Transverse colon (tissue), 4 donors: ENCODE measurements at regions not wholly inside any gene's neighbourhood (a gene's known extent, or its start where the extent isn't known, plus 50 kb on each side); places are given as distances from the start of the nearest gene placed in this dataset.

Experiments
- EP300 ChIP-seq: sonication (generic); formaldehyde crosslinking; IDR thresholded peaks from one replicate; pipeline ENCODE4 v1.6.1; 2017; ENCODE audit warnings: antibody characterized with exemption, low read depth
- POLR2A ChIP-seq: fragments of 450-650 bp; IDR thresholded peaks from one replicate; pipeline ENCODE4 v1.6.1; 2016; ENCODE audit warnings: antibody characterized with exemption, mild to moderate bottlenecking, moderate library complexity
- POLR2AphosphoS5 ChIP-seq, 3 donors: sonication (generic); formaldehyde crosslinking; IDR thresholded peaks; one replicate each; pipeline ENCODE4 v1.6.1; 2016; ENCODE audit warnings: antibody characterized with exemption in 3 of 3
- TF ChIP-seq, protein P1 (sequence below), 5 experiments: fragments of 200-600 bp in 3 of 5; fragments of 450-650 bp in 2 of 5; sonication (generic) in 3 of 5; IDR thresholded peaks; 1 replicate in 2 of 5; 2 replicates in 3 of 5; pipeline ENCODE4 v1.5.1; 2016 to 2017; ENCODE audit warnings: antibody characterized with exemption in 5 of 5, inconsistent platforms in 3 of 5, mild to moderate bottlenecking in 2 of 5, moderate library complexity in 1 of 5

DNA sequence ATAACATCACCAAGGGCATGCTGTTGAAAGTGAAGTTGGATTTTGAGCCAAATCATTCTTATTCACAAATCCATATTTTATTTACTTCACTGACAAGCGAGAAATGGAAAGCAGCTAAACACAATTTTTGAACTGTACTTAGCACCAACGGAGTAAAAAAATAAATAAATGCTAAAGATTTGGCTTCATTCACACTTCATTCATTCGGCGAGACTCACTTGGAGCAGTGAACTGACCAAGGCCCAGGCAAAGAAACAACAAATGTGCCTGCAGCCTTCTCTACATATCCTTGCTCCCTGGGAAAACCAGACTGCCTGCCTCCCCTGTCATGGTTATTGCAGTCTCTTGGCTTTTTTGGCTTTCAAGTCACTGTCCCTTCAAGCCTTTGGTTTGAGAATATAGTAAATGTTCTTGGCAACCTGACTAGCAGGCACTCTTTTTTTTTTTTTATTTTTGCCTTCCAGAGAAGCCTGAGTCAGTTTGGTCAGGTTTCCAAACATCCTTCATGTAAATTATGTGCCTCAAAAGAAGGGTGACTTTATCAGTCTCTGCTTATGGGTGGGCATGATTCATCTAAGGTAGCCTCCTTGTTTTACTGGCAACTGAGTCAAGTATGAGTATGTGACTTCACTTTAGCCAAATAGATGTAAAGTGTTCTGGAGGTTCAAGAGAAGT is 177.6 kb upstream of the MEOX2 start:
- TF ChIP-seq EP300 (no peak), POLR2A (no peak), POLR2AphosphoS5 (IDR thresholded peaks at IDR 0.05) (no peak)
- TF ChIP-seq, protein P1, sequence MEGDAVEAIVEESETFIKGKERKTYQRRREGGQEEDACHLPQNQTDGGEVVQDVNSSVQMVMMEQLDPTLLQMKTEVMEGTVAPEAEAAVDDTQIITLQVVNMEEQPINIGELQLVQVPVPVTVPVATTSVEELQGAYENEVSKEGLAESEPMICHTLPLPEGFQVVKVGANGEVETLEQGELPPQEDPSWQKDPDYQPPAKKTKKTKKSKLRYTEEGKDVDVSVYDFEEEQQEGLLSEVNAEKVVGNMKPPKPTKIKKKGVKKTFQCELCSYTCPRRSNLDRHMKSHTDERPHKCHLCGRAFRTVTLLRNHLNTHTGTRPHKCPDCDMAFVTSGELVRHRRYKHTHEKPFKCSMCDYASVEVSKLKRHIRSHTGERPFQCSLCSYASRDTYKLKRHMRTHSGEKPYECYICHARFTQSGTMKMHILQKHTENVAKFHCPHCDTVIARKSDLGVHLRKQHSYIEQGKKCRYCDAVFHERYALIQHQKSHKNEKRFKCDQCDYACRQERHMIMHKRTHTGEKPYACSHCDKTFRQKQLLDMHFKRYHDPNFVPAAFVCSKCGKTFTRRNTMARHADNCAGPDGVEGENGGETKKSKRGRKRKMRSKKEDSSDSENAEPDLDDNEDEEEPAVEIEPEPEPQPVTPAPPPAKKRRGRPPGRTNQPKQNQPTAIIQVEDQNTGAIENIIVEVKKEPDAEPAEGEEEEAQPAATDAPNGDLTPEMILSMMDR (IDR thresholded peaks at IDR 0.05): no peak
